GM21515 (cell line): ENCODE measurements at regions not wholly inside any gene's neighbourhood (a gene's known extent, or its start where the extent isn't known, plus 50 kb on each side); places are given as distances from the start of the nearest gene placed in this dataset.

Experiments
- ATAC-seq: cut with Tn5 transposase; IDR thresholded peaks from one replicate; pipeline ENCODE4 v1.9.1; 2021; ENCODE audit not compliant: unreplicated experiment

DNA sequence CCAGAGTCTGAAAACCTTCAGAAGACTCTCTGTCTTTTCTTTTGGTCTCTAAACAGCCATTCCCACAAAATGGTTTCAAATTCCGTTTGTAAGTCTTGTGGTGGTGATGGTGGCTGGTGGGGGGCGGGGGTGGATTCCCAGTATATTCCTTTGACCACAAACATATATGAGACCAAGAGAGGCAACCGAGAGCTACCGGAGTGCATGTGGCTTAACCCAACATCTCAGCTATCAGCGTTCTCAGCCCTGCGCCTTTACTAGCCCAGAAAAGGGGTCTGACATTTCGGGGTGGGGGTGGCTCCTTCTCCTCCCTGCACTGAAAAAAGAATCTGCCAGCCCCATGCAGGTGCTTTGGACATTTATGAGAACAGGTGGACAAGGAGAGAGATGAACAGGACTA, 621.1 kb downstream of the ACTR3B start:
- no peak for ATAC-seq

DNA sequence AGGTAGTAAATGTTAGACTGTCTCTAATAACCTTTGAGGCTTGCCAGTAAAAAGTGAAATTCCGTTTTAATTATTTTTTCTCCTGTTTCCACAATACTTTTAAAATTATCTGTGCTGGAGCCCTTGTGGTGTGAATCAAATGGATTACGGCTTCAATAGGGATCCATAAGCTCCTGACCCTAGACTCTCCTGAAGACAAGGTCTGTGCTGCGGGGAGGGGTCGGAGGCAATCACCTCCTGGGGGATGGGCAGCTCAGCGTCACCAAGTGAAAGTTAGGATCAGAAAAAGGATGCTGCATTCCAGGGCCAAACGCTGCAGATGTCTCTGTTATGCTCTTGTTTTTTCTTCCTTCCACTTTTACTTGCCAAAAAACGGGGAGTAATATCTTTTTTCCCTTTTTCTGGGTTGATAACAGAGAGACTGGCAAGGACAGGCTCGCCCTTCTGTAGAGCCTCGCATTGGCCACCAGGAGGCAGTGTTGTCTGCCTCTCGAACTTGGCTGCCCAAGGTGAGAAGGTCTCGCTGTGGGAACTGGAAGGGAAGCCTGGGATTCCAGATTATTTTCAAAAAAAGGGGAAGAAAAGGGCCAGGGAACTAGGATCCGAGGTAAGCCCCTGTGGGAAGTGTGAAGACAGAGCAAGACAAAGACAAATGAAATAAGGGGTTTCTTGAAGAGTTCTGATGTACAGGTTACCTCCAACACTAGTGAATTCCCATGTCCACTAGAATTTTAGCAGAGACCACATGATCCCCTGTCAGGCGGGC, 621.9 kb downstream of the ACTR3B start:
- ATAC-seq, result peak; percentile 54

DNA sequence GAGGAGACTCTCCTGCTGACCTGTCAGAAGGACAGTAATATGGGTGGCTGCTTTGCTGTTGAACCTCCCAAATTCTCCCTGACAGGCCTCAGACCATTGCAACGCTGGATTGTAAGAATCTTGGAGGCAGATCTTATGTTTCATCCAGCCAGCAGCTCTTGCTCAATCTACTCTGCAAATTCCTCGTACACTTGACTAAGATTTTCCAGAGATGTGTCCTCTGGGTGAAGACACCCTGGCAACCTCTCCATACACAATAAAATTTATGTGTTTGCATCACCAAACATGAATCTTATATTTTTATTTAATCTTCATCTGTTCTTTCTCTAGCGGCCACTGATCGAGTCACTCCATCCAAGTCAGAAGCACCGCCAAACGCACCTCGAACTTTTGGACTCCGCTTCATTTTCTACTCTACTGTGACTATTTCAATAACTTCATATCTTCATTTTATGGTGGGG, 623.1 kb downstream of the ACTR3B start:
- no peak for ATAC-seq

DNA sequence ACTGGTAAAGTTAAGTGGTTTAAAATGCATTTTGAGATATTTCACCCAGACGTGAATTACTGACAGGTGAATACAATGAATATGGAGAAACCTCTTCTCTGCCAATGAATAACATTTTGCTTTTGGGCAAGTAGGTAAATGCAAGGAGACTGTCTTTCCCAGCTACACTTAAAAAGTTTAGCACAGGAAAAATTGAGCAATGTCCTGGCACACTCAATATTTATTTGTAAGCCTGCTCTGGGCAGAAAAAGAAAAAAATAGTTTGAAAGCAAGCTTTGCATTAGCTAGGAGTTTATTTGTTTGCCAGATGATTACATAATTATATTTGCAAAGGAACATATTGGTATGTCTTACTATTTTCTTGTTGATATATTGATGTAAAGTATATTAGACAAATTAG, 624.2 kb downstream of the ACTR3B start:
- ATAC-seq, result no peak

DNA sequence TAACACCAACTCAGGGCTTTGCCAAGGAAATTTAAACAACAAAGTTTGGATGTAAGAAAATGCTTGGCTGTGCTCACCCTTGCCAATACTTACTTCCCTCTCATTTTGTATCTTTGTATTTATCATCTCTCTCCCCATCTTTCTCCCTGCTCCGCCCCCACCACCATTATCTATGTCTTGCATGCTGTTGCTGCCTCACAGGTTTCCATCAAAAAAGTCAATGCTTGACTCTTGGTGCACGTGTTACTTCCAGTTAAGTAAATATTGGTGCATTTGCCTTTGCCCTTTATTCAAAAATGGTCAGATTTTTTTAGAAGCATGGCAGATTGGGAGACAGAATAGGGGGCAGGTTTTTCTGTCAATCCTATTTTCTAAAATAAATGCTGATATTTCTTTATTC, 626.0 kb downstream of the ACTR3B start:
- no peak for ATAC-seq

DNA sequence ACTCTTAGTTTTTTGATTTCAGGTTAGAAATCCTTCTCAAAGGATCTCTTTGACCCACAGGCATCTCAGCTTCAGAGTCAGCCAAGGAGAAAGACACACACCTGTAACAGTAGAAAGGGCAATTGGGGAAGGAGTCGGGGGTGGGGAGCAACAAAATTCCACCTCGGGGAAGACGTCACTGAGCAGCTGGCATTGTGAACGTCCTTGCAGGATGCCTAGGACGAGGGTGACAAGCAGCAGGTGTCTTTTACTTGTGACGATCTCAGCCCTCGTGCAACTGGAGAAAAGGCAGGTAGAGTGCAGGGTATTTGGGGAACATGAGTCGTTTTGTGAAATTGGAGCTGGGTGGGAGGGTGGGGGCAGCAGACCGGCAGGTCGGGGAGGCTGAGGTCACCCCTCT, 627.0 kb downstream of the ACTR3B start:
- ATAC-seq, result no peak

DNA sequence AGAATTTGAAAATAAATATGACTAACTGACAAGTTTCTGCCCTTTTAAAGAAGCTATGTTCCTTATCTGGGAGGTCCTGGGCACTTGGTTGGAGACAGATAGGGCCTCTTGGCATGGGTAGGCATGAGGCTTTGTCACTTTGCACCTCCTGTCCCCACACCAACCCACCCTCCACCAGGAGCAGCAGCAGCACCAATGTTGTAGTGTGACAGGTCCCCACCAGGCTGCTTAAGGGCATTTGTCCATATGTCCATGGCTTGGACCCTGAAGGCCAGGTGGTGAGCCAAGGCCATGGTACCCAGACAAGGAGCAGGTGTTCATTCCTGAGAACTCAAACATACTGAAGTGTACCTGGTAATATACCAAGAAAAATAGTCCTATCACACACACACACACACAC, 629.1 kb downstream of the ACTR3B start:
- no peak for ATAC-seq

DNA sequence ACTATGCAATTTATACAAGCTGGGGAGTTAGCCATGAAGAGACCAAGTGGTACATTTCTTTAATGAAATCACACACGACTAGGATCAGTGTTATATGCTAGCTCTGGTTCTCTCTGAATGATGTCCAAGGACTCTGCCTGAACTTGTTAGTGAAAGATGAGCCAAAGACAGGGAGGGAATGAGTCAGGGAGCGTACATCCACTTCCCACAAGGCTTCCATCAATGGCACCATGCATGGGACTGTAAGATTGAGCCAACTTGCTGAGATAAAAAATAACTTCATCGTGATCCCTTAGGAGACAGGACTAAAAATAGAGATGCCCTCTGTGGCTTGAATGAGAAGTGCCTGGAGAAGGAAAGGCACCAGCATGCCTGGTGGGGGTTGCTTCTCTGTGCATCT, 629.7 kb downstream of the ACTR3B start:
- no peak for ATAC-seq

DNA sequence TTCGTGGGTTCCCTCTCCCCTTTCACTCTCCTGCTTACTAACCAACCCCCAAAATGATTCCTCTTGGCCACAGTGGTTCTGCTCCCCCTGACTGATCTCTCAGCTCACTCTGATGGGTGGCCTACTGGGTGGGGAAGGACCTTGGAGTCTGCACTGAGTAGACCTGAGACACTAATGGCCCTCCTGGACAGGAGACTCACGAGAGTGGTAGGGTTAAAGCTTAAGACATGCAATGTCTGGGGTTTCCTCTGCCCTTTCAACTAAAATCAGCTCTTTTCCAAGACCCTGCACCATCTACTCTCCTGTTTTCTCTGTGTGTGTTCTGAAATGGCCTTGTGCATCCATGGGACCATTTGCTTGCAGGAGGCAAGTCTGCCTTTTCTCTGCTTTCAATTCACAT, 631.4 kb downstream of the ACTR3B start:
- no peak for ATAC-seq

DNA sequence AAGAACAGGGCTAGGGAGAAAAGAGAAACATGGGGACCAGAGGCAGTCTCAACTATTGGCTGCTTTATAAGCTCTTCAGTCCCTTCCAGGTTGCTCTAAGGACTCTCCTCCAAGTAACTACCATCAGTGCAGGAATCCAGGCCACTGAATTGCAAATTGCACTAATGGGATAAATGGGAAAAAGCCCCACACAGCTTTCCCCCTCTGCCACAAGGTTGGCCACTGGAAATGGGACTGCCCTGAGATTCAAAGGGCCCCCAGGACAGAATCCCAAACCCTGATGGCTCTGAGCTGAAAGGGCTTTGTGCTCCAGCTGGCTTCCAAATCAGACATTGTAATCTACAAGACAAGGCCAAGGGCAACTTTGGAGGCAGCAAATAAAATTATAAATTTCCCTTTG, 633.2 kb downstream of the ACTR3B start:
- ATAC-seq, result no peak

DNA sequence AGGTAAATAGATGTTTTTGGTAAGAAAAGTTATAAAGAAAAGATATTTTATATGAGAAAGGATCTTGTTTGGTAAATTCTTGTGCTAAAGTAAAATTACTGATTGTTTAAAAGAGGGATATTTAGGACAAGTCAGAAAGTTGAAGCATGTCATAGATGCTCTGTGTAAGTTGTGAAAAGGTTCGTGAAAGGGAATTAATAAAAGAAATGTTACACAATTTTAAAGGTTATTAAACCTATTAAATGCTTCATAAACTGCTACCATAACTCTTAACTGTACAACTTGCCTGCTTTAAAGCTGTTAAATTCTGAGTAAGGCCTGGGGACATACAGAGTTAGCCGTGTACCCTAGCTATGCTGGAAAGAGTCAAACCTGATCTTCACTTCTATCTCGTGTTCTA, 634.1 kb downstream of the ACTR3B start:
- ATAC-seq, result no peak

DNA sequence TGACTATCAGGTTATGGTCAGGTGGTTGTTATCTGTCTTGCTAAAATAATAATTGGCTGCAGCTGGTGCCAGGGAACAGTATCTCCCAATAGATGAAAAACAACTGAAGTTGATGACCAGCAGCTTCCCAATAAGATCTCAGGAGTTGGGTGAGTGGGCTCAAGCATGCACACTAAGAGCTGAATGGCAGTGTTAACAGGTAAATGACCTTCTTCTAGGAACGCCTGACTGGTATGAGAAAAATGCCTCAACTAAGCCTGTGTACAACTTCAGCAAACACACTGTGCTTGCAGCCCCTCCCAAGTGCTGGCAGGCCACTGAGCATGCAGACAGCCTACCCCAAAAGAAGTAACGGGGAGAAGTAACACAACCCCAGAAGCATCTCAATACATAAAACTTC, 636.9 kb downstream of the ACTR3B start:
- ATAC-seq, result no peak

DNA sequence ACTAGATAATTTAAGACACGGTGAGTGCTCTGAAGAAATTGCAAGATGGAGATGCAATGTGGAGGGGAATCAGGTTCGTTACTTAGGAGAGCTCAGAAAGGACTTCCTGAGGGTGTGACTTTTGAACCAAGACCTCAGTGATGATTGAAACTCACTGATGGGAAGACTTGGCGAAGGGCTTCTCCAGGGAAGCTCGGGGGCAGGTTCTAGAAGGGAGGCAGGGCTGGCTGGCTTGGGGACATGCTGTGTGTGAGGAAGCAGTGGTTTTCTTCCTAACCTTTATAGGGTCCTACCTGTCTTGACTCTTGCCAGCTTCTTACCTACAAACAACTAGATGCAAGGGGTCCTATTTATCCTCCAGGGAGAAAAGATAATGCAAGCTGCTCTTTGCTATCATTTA, 637.9 kb downstream of the ACTR3B start:
- ATAC-seq, result no peak

DNA sequence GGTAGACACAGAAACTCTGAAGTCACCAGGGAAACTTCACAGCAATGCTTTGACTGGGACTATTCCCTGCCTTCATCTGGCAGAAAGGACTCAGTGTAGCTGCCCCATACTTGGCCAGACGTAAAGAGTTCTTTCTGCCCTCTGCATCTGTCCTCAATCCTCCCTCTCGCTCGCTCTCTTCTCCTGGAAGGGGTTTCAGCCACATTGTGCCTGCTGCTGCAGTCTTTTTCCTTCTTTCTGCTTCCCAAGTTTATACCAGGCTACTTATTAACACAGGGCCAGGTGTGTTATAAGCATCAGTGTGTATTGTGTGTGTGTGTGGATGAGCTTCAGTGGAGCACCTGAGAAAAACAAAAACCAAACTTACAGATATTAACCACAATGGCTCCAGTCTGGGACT, 638.4 kb downstream of the ACTR3B start:
- ATAC-seq, result no peak

DNA sequence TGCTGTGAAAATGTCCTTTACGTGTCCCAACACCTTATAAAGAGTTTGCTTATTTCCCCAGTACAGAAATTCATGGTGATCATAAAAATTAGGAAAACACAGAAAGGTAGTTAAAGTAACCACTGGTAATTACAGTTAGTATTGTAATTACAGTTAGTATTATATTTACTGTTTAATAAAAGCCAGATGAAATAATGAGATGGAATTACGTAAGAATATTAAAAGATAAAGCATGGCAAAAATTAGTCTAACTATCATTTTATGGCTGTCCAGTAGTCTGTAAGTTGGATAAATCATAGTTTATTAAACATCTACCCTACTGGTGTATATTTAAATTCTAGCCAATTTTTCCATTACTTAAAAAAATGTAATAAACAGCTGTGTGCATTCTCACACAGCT, 638.8 kb downstream of the ACTR3B start:
- ATAC-seq, result no peak

DNA sequence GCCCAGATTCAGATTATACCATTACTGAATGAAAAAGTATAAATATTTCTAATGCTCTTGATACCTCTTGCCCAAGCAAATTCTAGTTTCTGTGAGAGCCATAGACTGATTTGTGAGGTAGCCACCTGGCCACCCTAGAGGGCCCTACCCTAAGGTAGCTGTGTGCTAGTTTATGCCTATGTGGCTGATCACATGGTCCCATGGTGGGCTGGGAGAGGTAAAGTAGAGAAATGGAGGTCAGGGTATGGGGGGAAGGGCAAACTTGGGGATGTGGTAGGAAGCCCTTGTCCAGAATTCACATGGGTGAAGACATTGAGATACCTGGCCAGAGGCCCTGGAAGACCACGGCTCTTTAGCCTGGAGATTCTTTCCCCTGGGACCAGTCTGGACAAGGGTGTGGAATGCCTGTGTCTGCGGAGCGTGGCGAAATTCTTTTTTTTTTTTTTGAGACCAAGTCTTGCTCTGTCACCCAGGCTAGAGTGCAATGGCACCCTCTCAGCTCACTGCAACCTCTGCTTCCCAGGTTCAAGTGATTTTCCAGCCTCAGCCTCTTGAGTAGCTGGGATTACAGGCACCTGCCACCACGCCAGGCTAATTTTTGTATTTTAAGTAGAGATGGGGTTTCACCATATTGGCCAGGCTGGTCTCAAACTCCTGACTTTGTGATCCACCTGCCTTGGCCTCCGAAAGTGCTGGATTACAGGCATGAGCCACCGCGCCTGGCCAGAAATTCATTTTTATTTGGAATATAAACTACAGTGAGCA, 639.4 kb downstream of the ACTR3B start:
- no peak for ATAC-seq

DNA sequence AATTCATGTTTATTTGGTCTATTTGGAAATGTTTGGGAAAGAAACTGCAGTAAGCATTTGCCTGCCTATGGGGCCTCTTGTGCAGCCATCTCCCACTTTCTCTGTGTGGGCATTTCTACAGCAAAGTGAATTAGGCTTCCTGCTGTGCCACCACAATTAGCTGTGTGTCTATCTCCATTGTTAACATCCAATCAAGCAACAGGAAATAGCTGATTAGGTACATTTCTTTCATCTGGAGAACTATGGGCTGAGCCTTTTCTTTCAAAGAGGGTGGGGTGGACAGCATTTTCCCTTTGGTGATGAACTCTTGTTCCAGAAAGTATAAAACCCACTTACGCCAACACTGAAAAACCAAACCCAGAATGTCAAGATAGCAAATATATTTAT, 640.0 kb downstream of the ACTR3B start:
- no peak for ATAC-seq

DNA sequence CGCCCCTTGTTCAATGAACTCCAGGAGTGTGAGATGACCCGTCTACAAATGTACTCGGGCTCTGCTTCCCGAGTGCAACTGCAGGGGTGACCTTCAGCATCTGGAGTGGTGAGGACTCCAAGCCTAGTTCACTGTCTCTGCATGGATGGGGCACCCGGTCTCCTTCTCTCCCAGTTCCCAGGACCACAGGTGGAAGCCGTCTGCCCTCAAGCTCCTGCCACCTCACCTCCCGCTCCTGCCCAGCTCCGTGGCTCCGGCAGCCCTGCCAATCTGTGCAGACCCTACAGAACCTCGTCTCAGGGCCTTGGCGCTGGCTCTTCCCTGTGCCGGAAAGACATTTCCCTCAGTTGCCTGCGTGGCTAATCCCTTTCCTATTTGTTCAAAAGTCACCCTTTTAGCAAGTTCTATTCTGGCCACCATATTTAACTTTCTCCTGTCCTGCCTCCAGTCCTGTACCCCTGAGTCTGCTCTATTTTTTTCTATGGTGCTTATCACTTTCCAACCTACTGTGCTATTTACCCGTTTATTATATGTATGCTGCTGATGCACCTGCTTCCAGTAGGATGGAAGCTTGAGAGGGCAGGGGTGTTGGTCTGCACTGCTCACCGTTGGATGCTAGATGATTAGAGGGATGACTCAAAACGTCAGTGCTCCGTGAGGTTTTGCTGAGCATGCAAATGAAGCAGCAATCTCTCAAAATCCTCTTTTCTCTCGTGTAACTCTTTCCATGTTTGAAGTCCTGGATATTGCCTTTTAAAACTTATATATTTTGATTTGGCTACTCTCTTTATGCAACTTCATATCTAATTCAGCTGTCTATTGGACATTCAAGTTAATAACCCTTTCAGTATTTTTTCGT, 641.4 kb downstream of the ACTR3B start:
- no peak for ATAC-seq

DNA sequence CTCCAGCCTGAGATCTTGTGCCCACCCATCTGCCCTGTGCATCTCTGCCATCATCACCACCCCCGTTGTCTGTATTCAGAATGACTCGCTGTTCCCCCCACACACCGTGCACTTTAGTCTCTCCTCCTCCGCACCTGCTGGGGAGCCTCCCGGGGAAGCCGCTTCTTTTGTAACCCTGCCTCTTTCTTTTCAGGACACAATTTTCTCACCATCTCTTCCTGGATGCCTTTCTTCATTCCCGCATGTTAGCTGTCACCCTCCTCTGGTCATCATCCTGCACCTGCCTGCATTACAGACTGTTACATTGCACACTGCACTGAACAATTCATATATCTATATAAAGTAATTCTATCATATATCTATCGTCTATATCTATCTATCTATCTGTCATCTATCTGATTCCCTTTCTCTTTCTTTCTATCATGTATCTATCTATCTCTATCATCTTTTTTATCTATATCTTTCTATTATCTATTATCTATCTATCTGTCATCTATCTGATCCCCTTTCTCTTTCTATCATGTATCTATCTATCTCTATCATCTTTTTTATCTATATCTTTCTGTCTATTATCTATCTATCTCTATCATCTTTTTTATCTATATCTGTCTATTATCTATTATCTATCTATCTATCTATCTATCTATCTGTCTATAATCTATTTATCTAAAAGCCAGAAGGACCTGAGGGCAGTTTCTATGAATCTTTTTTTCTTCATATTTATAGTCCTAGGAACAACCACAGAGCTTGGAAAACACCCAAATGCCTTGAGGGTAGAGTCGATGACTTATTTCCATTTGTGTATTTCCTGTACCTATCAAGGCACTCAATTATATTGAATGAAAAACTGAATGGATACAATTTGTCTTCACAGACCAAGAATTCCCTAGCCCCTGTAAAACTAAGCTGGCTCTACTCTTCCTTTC, 642.5 kb downstream of the ACTR3B start:
- ATAC-seq, result no peak

DNA sequence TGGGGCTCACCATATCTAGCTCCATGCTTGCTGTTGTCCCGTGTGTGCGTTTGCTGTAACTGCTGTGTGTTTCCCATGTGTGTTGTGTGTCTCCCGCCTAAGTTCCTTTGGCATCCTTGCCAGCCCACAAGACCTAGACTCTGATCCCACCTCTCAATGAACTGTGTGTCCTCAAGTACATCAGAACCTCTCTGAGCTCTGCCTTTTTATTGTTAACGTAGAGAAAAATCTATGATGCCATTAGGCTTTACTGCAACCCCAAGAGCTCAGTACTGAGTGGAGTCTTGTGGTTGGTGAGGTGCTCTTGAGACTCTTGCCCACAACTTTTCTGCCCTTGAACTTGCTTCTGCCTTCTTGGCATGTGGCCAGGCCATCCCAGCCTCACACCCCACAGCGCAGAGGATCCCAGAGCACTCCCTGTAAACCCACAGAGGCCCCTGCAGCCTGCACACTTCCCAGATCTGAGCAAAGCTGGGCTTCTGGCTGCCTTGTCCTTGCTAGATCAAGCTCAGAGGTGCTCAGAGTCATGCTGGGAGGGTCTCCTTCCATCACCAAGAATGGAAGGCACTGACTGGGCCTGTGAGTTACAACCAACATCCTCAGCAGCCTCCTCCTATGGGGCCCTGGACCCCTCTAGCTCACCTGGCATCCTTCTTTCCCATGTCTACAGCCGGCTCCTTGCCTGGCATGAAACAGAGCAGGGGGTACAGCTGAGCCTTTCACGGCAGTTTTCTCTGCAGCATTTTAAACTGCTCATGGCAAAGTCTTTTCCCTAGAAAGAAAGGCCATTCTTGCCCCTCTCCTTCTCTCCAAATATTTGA, 643.4 kb downstream of the ACTR3B start:
- ATAC-seq, result no peak
